Daoy (cell line): ENCODE measurements at regions not wholly inside any gene's neighbourhood (a gene's known extent, or its start where the extent isn't known, plus 50 kb on each side); places are given as distances from the start of the nearest gene placed in this dataset.

Experiments used
- DNase-seq: peaks from one replicate; pipeline ENCODE4 v3.0.0-alpha.2; 2015; ENCODE audit warnings: low read depth

- DNase-seq = no peak
Observed at GRCh38 chr5:124128867-124129266, 616.9 kb downstream of the CSNK1G3 start.

GRCh38 chr5:124126504-124127217 lies 614.7 kb downstream of the CSNK1G3 start:
- DNase-seq = no peak

GRCh38 chr5:124124711-124125229 lies 612.8 kb downstream of the CSNK1G3 start:
- DNase-seq = no peak

GRCh38 chr5:124121198-124121597 lies 609.2 kb downstream of the CSNK1G3 start:
- DNase-seq = no peak

- DNase-seq = no peak
Observed at GRCh38 chr5:124114911-124115310, 602.9 kb downstream of the CSNK1G3 start.

GRCh38 chr5:124111886-124112285 lies 599.9 kb downstream of the CSNK1G3 start:
- peak; percentile 20 for DNase-seq

- no peak for DNase-seq
Observed at GRCh38 chr5:124110942-124111341, 599.0 kb downstream of the CSNK1G3 start.

- no peak for DNase-seq
Observed at GRCh38 chr5:124105326-124105725, 593.3 kb downstream of the CSNK1G3 start.

- no peak for DNase-seq
Observed at GRCh38 chr5:124104821-124105220, 592.8 kb downstream of the CSNK1G3 start.

- DNase-seq = no peak
Observed at GRCh38 chr5:124104344-124104743, 592.4 kb downstream of the CSNK1G3 start.

GRCh38 chr5:124103671-124104070 lies 591.7 kb downstream of the CSNK1G3 start:
- DNase-seq = peak; percentile 71

- DNase-seq = peak; percentile 53
Observed at GRCh38 chr5:124103056-124103455, 591.1 kb downstream of the CSNK1G3 start.

- no peak for DNase-seq
Observed at GRCh38 chr5:124102486-124102885, 590.5 kb downstream of the CSNK1G3 start.

GRCh38 chr5:124093658-124094057 lies 581.7 kb downstream of the CSNK1G3 start:
- DNase-seq = no peak

- DNase-seq = no peak
Observed at GRCh38 chr5:124090115-124090514, 578.1 kb downstream of the CSNK1G3 start.

GRCh38 chr5:124089578-124089977 lies 577.6 kb downstream of the CSNK1G3 start:
- DNase-seq = no peak

- DNase-seq = no peak
Observed at GRCh38 chr5:124088289-124089032, 576.5 kb downstream of the CSNK1G3 start.

GRCh38 chr5:124087752-124088151 lies 575.8 kb downstream of the CSNK1G3 start:
- no peak for DNase-seq

GRCh38 chr5:124080256-124080655 lies 568.3 kb downstream of the CSNK1G3 start:
- DNase-seq = no peak

GRCh38 chr5:124079062-124079461 lies 567.1 kb downstream of the CSNK1G3 start:
- DNase-seq = no peak

- DNase-seq = no peak
Observed at GRCh38 chr5:124074500-124074899, 562.5 kb downstream of the CSNK1G3 start.

- DNase-seq = no peak
Observed at GRCh38 chr5:124072570-124072969, 560.6 kb downstream of the CSNK1G3 start.

GRCh38 chr5:124071039-124071438 lies 559.1 kb downstream of the CSNK1G3 start:
- no peak for DNase-seq
